H1 (cell line): ENCODE measurements at regions not wholly inside any gene's neighbourhood (a gene's known extent, or its start where the extent isn't known, plus 50 kb on each side); places are given as distances from the start of the nearest gene placed in this dataset.

Experiments
- CREB1 ChIP-seq: IDR thresholded peaks from 2 replicates; pipeline ENCODE4 v1.6.1; 2012; ENCODE audit warnings: inconsistent platforms
- CTCF ChIP-seq, 3 experiments: IDR thresholded peaks; 1 replicate in 2 of 3; 2 replicates in 1 of 3; pipeline versions ENCODE4 v1.5.1 to v1.6.1; 2011; ENCODE audit warnings: low read length in 3 of 3, mild to moderate bottlenecking in 3 of 3, inconsistent platforms in 2 of 3, low read depth in 1 of 3, moderate library complexity in 1 of 3; ENCODE audit not compliant: insufficient read depth in 1 of 3; ENCODE audit errors: control extremely low read depth in 1 of 3
- GTF2F1 ChIP-seq: IDR thresholded peaks from 2 replicates; pipeline ENCODE4 v1.6.1; 2012; ENCODE audit warnings: low read depth, low read length, improper control_type of control experiment, borderline replicate concordance
- NRF1 ChIP-seq: IDR thresholded peaks from 2 replicates; pipeline ENCODE4 v1.6.1; 2011; ENCODE audit warnings: mild to moderate bottlenecking, low read depth, low read length, improper control_type of control experiment
- POLR2A ChIP-seq, 2 experiments: IDR thresholded peaks; 1 replicate in 1 of 2; 2 replicates in 1 of 2; pipeline ENCODE4 v1.6.1; 2011; ENCODE audit warnings: low read depth in 2 of 2, low read length in 2 of 2, mild to moderate bottlenecking in 2 of 2; ENCODE audit errors: control extremely low read depth in 1 of 2
- POLR2AphosphoS5 ChIP-seq: IDR thresholded peaks from 2 replicates; pipeline ENCODE4 v1.6.1; 2011; ENCODE audit warnings: low read depth, low read length
- SAP30 ChIP-seq: fragments of 300-600 bp; sonication (generic); IDR thresholded peaks from 2 replicates; pipeline ENCODE4 v1.7.1; 2012; ENCODE audit warnings: low read length, moderate library complexity, mild to moderate bottlenecking, inconsistent platforms; ENCODE audit not compliant: insufficient read depth, insufficient replicate concordance
- TAF1 ChIP-seq: IDR thresholded peaks from 2 replicates; pipeline ENCODE4 v1.6.1; 2011; ENCODE audit warnings: mild to moderate bottlenecking, low read depth, low read length

- TF ChIP-seq POLR2A (IDR thresholded peaks at IDR 0.05; ENCODE audit: control extremely low read depth in 1 of 2, low read depth in 2 of 2, low read length in 2 of 2) (no peak), NRF1 (no peak), POLR2AphosphoS5 (no peak), CTCF (IDR thresholded peaks at IDR 0.05; ENCODE audit: control extremely low read depth in 1 of 3, insufficient read depth in 1 of 3, low read depth in 1 of 3, low read length in 3 of 3) (no peak), SAP30 (no peak), TAF1 (no peak), GTF2F1 (no peak), CREB1 (no peak)
Measured at GRCh38 chr4:152257601-152258066, 278.3 kb downstream of the FBXW7 start.
